OCI-LY7 (cell line): ENCODE measurements at regions not wholly inside any gene's neighbourhood (a gene's known extent, or its start where the extent isn't known, plus 50 kb on each side); places are given as distances from the start of the nearest gene placed in this dataset.

Source experiments
- EZH2phosphoT487 ChIP-seq: fragments of 200-600 bp; sonication (generic); IDR thresholded peaks from 2 replicates; pipeline ENCODE4 v1.6.1; 2018; ENCODE audit warnings: low read depth, borderline replicate concordance, mild to moderate bottlenecking, mixed run types, antibody characterized with exemption, low read length, moderate library complexity, mixed read lengths
- TF ChIP-seq, protein P1 (sequence below): fragments of 200-600 bp; sonication (generic); conservative IDR thresholded peaks from 2 replicates; pipeline ENCODE4 v1.5.1; 2014; ENCODE audit warnings: mild to moderate bottlenecking, antibody characterized with exemption, low read length, moderate library complexity, mixed read lengths

DNA sequence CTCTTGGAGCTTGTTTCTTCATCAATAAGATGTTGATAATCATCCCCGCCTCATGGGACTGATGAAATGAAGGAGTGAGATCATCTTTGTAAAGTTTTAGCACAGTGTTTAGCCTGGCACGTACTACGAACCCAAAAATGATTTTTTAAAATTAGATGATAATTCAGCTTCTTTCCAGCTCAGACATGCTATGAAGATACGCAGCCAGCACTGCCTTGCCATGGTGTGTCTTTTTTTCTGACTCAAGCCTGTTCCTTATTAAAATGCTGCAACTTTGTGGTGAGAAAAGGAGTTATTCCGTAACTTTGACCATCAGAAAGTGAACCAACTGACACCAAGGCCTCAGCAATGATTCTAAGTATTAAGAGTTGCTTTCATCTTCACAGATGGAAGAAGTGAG, 269.0 kb downstream of the LTN1 start:
- TF ChIP-seq, protein P1, sequence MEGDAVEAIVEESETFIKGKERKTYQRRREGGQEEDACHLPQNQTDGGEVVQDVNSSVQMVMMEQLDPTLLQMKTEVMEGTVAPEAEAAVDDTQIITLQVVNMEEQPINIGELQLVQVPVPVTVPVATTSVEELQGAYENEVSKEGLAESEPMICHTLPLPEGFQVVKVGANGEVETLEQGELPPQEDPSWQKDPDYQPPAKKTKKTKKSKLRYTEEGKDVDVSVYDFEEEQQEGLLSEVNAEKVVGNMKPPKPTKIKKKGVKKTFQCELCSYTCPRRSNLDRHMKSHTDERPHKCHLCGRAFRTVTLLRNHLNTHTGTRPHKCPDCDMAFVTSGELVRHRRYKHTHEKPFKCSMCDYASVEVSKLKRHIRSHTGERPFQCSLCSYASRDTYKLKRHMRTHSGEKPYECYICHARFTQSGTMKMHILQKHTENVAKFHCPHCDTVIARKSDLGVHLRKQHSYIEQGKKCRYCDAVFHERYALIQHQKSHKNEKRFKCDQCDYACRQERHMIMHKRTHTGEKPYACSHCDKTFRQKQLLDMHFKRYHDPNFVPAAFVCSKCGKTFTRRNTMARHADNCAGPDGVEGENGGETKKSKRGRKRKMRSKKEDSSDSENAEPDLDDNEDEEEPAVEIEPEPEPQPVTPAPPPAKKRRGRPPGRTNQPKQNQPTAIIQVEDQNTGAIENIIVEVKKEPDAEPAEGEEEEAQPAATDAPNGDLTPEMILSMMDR: no peak
- no peak for TF ChIP-seq EZH2phosphoT487
